Choroid plexus epithelial cell (primary cell): ENCODE measurements at regions not wholly inside any gene's neighbourhood (a gene's known extent, or its start where the extent isn't known, plus 50 kb on each side); places are given as distances from the start of the nearest gene placed in this dataset.
A peak's percentile ranks its signal among the peaks of the same experiment; 100 is the strongest.

Source experiments
- DNase-seq: peaks from one replicate; pipeline ENCODE4 v3.0.0-alpha.2; 2010; ENCODE audit warnings: low read depth
- H3K4me3 ChIP-seq: 2 replicates; pipeline ENCODE4 v1.5.1; 2011; ENCODE audit warnings: low read depth, mild to moderate bottlenecking, control low read depth, low read length, moderate library complexity
- TF ChIP-seq, protein P1 (sequence below): conservative IDR thresholded peaks from 2 replicates; pipeline ENCODE4 v1.5.1; 2011; ENCODE audit warnings: low read depth, mild to moderate bottlenecking, control low read depth, inconsistent platforms, low read length, moderate library complexity

DNA sequence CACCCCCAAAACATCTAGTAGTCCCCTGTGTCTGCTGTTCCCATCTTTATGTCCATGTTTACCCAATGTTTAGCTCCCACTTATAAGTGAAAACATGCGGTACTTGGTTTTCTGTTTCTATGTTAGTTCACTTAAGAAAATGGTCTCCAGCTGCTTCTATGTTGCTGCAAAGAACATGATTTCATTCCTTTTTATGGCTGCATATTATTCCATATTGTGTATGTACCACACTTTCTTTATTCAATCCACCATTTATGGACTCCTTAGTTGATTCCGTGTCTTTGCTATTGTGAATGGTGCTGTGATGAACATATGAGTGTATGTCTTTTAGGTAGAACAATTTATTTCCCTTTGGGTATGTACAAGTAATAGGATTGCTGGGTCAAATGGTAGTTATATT, 51.2 kb downstream of the GRK7 start:
- H3K4me3 ChIP-seq = no peak overlapping the region
- TF ChIP-seq, protein P1, sequence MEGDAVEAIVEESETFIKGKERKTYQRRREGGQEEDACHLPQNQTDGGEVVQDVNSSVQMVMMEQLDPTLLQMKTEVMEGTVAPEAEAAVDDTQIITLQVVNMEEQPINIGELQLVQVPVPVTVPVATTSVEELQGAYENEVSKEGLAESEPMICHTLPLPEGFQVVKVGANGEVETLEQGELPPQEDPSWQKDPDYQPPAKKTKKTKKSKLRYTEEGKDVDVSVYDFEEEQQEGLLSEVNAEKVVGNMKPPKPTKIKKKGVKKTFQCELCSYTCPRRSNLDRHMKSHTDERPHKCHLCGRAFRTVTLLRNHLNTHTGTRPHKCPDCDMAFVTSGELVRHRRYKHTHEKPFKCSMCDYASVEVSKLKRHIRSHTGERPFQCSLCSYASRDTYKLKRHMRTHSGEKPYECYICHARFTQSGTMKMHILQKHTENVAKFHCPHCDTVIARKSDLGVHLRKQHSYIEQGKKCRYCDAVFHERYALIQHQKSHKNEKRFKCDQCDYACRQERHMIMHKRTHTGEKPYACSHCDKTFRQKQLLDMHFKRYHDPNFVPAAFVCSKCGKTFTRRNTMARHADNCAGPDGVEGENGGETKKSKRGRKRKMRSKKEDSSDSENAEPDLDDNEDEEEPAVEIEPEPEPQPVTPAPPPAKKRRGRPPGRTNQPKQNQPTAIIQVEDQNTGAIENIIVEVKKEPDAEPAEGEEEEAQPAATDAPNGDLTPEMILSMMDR = no peak
- no peak for DNase-seq

DNA sequence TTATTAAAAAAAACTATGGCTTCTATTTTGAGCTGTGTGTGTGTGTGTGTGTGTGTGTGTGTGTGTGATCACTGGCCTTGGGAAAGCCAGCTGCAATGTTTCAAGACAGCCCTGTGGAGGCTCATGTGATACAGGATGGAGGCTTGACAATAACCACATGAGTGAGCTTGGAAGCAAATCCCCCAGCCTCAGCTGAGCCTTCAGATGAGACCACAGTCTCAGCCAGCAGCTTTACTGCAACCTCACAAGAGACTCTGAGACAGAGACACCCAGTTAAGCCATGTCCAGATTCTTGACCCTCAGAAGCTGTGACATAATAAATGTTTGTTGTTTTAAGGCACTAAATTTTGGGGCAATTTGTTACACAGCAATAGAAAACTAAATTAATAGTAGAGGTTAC, 52.5 kb downstream of the GRK7 start:
- TF ChIP-seq, protein P1 = no peak
- DNase-seq = no peak
- no peak overlapping the region for H3K4me3 ChIP-seq

DNA sequence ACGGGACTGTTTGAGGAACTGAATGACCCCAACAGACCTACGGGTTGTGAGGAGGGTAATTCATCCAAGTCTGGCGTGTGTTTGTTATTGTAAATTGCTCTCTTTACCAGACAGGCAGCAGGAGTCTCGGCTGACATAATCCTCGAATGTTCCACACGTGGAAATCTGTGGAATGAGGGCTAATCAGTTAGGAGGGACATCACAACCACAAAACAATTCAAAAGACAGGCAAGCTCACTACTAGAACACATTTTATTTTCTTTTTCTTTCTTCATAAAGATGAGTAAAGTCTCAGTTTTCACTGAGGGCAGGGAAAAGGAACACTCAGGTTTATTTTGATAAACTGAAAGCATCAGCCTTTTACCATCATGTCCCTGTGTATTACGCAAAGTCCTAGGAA, 53.8 kb downstream of the GRK7 start:
- peak overlapping the region; percentile 3 for H3K4me3 ChIP-seq
- TF ChIP-seq, protein P1 = no peak
- peak; percentile 55 for DNase-seq

GRCh38 chr3:141825216-141826011, 51.0 kb upstream of the ATP1B3 start:
- TF ChIP-seq, protein P1 = no peak

More at GRCh38 chr3:141825216-141826011, 51.0 kb upstream of the ATP1B3 start:
- DNase-seq = no peak
- no peak overlapping the region for H3K4me3 ChIP-seq
